Liver (tissue), 8 donors: ENCODE measurements at regions not wholly inside any gene's neighbourhood (a gene's known extent, or its start where the extent isn't known, plus 50 kb on each side); places are given as distances from the start of the nearest gene placed in this dataset.

Source experiments
- DNase-seq: peaks from one replicate; pipeline ENCODE4 v3.0.0-alpha.2; 2017; ENCODE audit warnings: low spot score
- H3K27ac ChIP-seq, 2 donors: one replicate each; pipeline ENCODE4 v1.7.0; 2013; ENCODE audit warnings: inconsistent platforms in 2 of 2, low read length in 2 of 2, control low read depth in 1 of 2, low read depth in 1 of 2, mild to moderate bottlenecking in 1 of 2
- H3K27me3 ChIP-seq, 4 donors: one replicate each; pipeline versions ENCODE4 v1.6.1 to v1.7.0; 2013; ENCODE audit warnings: low read length in 3 of 4, inconsistent platforms in 1 of 4, mild to moderate bottlenecking in 1 of 4, moderate library complexity in 1 of 4; ENCODE audit not compliant: control insufficient read depth in 4 of 4, insufficient read depth in 4 of 4
- H3K36me3 ChIP-seq, 4 donors: one replicate each; pipeline versions ENCODE4 v1.6.1 to v1.7.0; 2013; ENCODE audit warnings: low read length in 3 of 4, mild to moderate bottlenecking in 3 of 4, low read depth in 1 of 4, moderate library complexity in 1 of 4; ENCODE audit not compliant: control insufficient read depth in 4 of 4, insufficient read depth in 3 of 4
- H3K4me1 ChIP-seq, 4 donors: one replicate each; pipeline versions ENCODE4 v1.6.1 to v1.7.0; 2013; ENCODE audit warnings: low read length in 3 of 4, mild to moderate bottlenecking in 3 of 4, moderate library complexity in 1 of 4; ENCODE audit not compliant: control insufficient read depth in 4 of 4, insufficient read depth in 4 of 4
- H3K4me3 ChIP-seq, 3 donors: one replicate each; pipeline versions ENCODE4 v1.6.1 to v1.7.0; 2013; ENCODE audit warnings: low read length in 3 of 3, control low read depth in 1 of 3, low read depth in 1 of 3, mild to moderate bottlenecking in 1 of 3
- H3K9ac ChIP-seq, 2 donors: one replicate each; pipeline ENCODE4 v1.7.0; 2013; ENCODE audit warnings: low read length in 2 of 2, mild to moderate bottlenecking in 2 of 2, moderate library complexity in 2 of 2, control low read depth in 1 of 2, low read depth in 1 of 2
- H3K9me3 ChIP-seq, 4 donors: one replicate each; pipeline versions ENCODE4 v1.6.1 to v1.7.0; 2013; ENCODE audit warnings: low read length in 3 of 4; ENCODE audit not compliant: control insufficient read depth in 4 of 4
- ATF3 ChIP-seq: IDR thresholded peaks from 2 replicates; pipeline ENCODE4 v1.6.1; 2016; ENCODE audit warnings: antibody characterized with exemption
- CTCF ChIP-seq: fragments of 150-350 bp; IDR thresholded peaks from 2 replicates; pipeline ENCODE4 v1.5.1; 2017; ENCODE audit warnings: improper control_type of control experiment, low read depth, low read length; ENCODE audit not compliant: missing input control
- EGR1 ChIP-seq, 2 donors: IDR thresholded peaks; 2 replicates each; pipeline ENCODE4 v1.6.1; 2016 to 2018; ENCODE audit warnings: antibody characterized with exemption in 2 of 2, low read depth in 2 of 2
- FOXA1 ChIP-seq: IDR thresholded peaks from 2 replicates; pipeline ENCODE4 v1.6.1; 2016; ENCODE audit warnings: antibody characterized with exemption
- FOXA2 ChIP-seq: IDR thresholded peaks from 2 replicates; pipeline ENCODE4 v1.6.1; 2016; ENCODE audit warnings: antibody characterized with exemption
- HNF4G ChIP-seq: IDR thresholded peaks from 2 replicates; pipeline ENCODE4 v1.6.1; 2016; ENCODE audit warnings: antibody characterized with exemption
- JUND ChIP-seq, 2 donors: IDR thresholded peaks; 2 replicates each; pipeline ENCODE4 v1.6.1; 2016; ENCODE audit warnings: antibody characterized with exemption in 2 of 2
- MAX ChIP-seq: IDR thresholded peaks from 2 replicates; pipeline ENCODE4 v1.6.1; 2016; ENCODE audit warnings: antibody characterized with exemption
- NR2F2 ChIP-seq: IDR thresholded peaks from 2 replicates; pipeline ENCODE4 v1.6.1; 2016; ENCODE audit warnings: antibody characterized with exemption
- RAD21 ChIP-seq, 2 donors: IDR thresholded peaks; 2 replicates each; pipeline ENCODE4 v1.6.1; 2016; ENCODE audit warnings: antibody characterized with exemption in 2 of 2, mild to moderate bottlenecking in 2 of 2
- REST ChIP-seq: IDR thresholded peaks from 2 replicates; pipeline ENCODE4 v1.6.1; 2016; ENCODE audit warnings: antibody characterized with exemption, mild to moderate bottlenecking
- RXRA ChIP-seq, 2 donors: IDR thresholded peaks; 2 replicates each; pipeline ENCODE4 v1.6.1; 2017 to 2018; ENCODE audit warnings: antibody characterized with exemption in 2 of 2, mild to moderate bottlenecking in 1 of 2
- TAF1 ChIP-seq: conservative IDR thresholded peaks from 2 replicates; pipeline ENCODE4 v1.6.1; 2016; ENCODE audit warnings: antibody characterized with exemption, mild to moderate bottlenecking
- YY1 ChIP-seq: IDR thresholded peaks from 2 replicates; pipeline ENCODE4 v1.6.1; 2016; ENCODE audit warnings: antibody characterized with exemption, mild to moderate bottlenecking
- ZBTB33 ChIP-seq: IDR thresholded peaks from 2 replicates; pipeline ENCODE4 v1.6.1; 2016; ENCODE audit warnings: antibody characterized with exemption
- WGBS: extraction: QIAGEN DNeasy Blood & Tissue Kit; methylation state at CpG from one replicate; pipeline ENCODE4 v1.1.7; 2013; 5-methylcytosine and 5-hydroxymethylcytosine counted together
- donor health status: healthy.
- donor health status: healthy.
- donor health status: healthy.
- donor health status: healthy.
- donor health status: healthy.

- no peaks in the 10 kb centered on the region for H3K4me1 ChIP-seq
- H3K36me3 ChIP-seq, result no peaks in the 10 kb centered on the region
- H3K9me3 ChIP-seq, result peaks cover 0 to 3% (median 0%) of the 10 kb centered on the region in 4 donors
- TF ChIP-seq ZBTB33, result no peak
- no peak for TF ChIP-seq FOXA1
- TF ChIP-seq FOXA2, result no peak
- no peak for TF ChIP-seq RXRA (IDR thresholded peaks at IDR 0.05)
- TF ChIP-seq CTCF, result no peak
- WGBS, result 92% methylated on average over 5 of the region's 5 CpGs
- no peak overlapping the region for H3K4me3 ChIP-seq
- DNase-seq, result no peak
- H3K27me3 ChIP-seq, result no peaks in the 10 kb centered on the region
- no peak overlapping the region for H3K9ac ChIP-seq
- no peak overlapping the region for H3K27ac ChIP-seq
These were observed 311.5 kb upstream of the PTGER4 start for GRCh38 chr5:40368200-40368599.

GRCh38 chr5:40367255-40367654 lies 312.5 kb upstream of the PTGER4 start:
- WGBS, result 95% methylated on average over 2 of the region's 2 CpGs
- H3K27ac ChIP-seq, result no peak overlapping the region
- H3K36me3 ChIP-seq, result no peaks in the 10 kb centered on the region
- H3K4me3 ChIP-seq, result no peak overlapping the region
- no peak for DNase-seq
- no peak for TF ChIP-seq YY1
- no peak for TF ChIP-seq ATF3
- TF ChIP-seq RAD21 (IDR thresholded peaks at IDR 0.05), result peak; percentile 23 to 26
- TF ChIP-seq MAX, result no peak
- no peak for TF ChIP-seq NR2F2
- TF ChIP-seq FOXA1, result no peak
- TF ChIP-seq FOXA2, result no peak
- no peaks in the 10 kb centered on the region for H3K4me1 ChIP-seq
- no peak overlapping the region for H3K9ac ChIP-seq
- no peaks in the 10 kb centered on the region for H3K27me3 ChIP-seq
- peaks cover 0 to 3% (median 0%) of the 10 kb centered on the region in 4 donors for H3K9me3 ChIP-seq

GRCh38 chr5:40365342-40366330 lies 314.1 kb upstream of the PTGER4 start:
- no peak overlapping the region for H3K9ac ChIP-seq
- no peaks in the 10 kb centered on the region for H3K27me3 ChIP-seq
- no peak for DNase-seq
- no peak overlapping the region for H3K4me3 ChIP-seq
- no peak overlapping the region for H3K27ac ChIP-seq
- H3K36me3 ChIP-seq, result no peaks in the 10 kb centered on the region
- H3K9me3 ChIP-seq, result no peaks in the 10 kb centered on the region
- H3K4me1 ChIP-seq, result no peaks in the 10 kb centered on the region
- 74% methylated on average over 2 of the region's 2 CpGs for WGBS
- TF ChIP-seq REST, result no peak
- TF ChIP-seq TAF1, result no peak
- TF ChIP-seq FOXA1, result no peak
- TF ChIP-seq RAD21 (IDR thresholded peaks at IDR 0.05), result no peak
- TF ChIP-seq EGR1 (IDR thresholded peaks at IDR 0.05; ENCODE audit: low read depth in 2 of 2), result no peak
- no peak for TF ChIP-seq MAX
- no peak for TF ChIP-seq NR2F2
- no peak for TF ChIP-seq HNF4G
- TF ChIP-seq RXRA (IDR thresholded peaks at IDR 0.05), result no peak
- TF ChIP-seq ZBTB33, result no peak
- no peak for TF ChIP-seq JUND (IDR thresholded peaks at IDR 0.05)
